OCI-LY7 (cell line): ENCODE measurements at regions not wholly inside any gene's neighbourhood (a gene's known extent, or its start where the extent isn't known, plus 50 kb on each side); places are given as distances from the start of the nearest gene placed in this dataset.

Source experiments
- EZH2phosphoT487 ChIP-seq: fragments of 200-600 bp; sonication (generic); IDR thresholded peaks from 2 replicates; pipeline ENCODE4 v1.6.1; 2018; ENCODE audit warnings: low read depth, borderline replicate concordance, mild to moderate bottlenecking, mixed run types, antibody characterized with exemption, low read length, moderate library complexity, mixed read lengths
- TF ChIP-seq, protein P1 (sequence below): fragments of 200-600 bp; sonication (generic); conservative IDR thresholded peaks from 2 replicates; pipeline ENCODE4 v1.5.1; 2014; ENCODE audit warnings: mild to moderate bottlenecking, antibody characterized with exemption, low read length, moderate library complexity, mixed read lengths

DNA sequence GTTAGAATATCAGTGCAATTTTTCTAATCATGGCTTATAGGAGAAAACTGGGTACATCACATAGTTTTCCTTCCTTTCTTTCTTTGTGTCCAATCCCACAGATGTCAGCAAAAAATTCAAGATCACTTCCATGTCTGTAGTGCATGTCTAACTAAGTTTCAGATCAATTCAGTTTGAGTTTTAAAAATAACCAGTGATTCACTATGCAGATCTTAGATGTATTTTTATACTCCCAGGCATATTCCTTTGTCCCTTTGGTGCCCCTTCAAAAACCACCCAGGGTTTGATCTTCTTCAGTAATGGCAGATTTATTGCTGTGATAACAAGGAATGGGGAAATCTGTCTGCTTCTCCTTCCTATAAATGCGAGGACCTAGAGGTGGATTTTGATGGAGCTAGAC lies 915.6 kb downstream of the METTL15 start:
- TF ChIP-seq, protein P1, sequence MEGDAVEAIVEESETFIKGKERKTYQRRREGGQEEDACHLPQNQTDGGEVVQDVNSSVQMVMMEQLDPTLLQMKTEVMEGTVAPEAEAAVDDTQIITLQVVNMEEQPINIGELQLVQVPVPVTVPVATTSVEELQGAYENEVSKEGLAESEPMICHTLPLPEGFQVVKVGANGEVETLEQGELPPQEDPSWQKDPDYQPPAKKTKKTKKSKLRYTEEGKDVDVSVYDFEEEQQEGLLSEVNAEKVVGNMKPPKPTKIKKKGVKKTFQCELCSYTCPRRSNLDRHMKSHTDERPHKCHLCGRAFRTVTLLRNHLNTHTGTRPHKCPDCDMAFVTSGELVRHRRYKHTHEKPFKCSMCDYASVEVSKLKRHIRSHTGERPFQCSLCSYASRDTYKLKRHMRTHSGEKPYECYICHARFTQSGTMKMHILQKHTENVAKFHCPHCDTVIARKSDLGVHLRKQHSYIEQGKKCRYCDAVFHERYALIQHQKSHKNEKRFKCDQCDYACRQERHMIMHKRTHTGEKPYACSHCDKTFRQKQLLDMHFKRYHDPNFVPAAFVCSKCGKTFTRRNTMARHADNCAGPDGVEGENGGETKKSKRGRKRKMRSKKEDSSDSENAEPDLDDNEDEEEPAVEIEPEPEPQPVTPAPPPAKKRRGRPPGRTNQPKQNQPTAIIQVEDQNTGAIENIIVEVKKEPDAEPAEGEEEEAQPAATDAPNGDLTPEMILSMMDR: no peak
- no peak for TF ChIP-seq EZH2phosphoT487
